C4-2B (cell line): ENCODE measurements at regions not wholly inside any gene's neighbourhood (a gene's known extent, or its start where the extent isn't known, plus 50 kb on each side); places are given as distances from the start of the nearest gene placed in this dataset.

ENCODE experiments used
- CTCF ChIP-seq: fragments of 450-650 bp; conservative IDR thresholded peaks from 2 replicates; pipeline ENCODE4 v1.5.1; 2017; ENCODE audit warnings: mild to moderate bottlenecking
- ZFX ChIP-seq: fragments of 450-650 bp; IDR thresholded peaks from 2 replicates; pipeline ENCODE4 v1.6.1; 2017

- TF ChIP-seq CTCF (no peak), ZFX (no peak)
Measured at GRCh38 chr14:83021323-83021722, 1487.7 kb upstream of the SEL1L start.
